ENCODE measurements at regions not wholly inside any gene's neighbourhood (a gene's known extent, or its start where the extent isn't known, plus 50 kb on each side); places are given as distances from the start of the nearest gene placed in this dataset.
"Not testable (repeated sequence)": the region's sequence is repeated elsewhere in the genome, so short reads cannot be mapped to it uniquely, and the experiment has no call there.

GRCh38 chr3:88000853-88001252, 58.0 kb downstream of the CGGBP1 start:
- no peak for DNase-seq (ENCODE audit: low spot score)

GRCh38 chr3:87997966-87998365, 60.8 kb downstream of the CGGBP1 start:
- DNase-seq (ENCODE audit: low spot score), result no peak

GRCh38 chr3:87997298-87997697, 61.5 kb downstream of the CGGBP1 start:
- DNase-seq (ENCODE audit: low spot score), result no peak

- no peak for DNase-seq (ENCODE audit: low spot score)
Observed at GRCh38 chr3:87996882-87997281, 61.9 kb downstream of the CGGBP1 start.

- no peak for DNase-seq (ENCODE audit: low spot score)
Observed at GRCh38 chr3:87993566-87993965, 65.2 kb downstream of the CGGBP1 start.

GRCh38 chr3:87987952-87988351, 70.9 kb downstream of the CGGBP1 start:
- DNase-seq (ENCODE audit: low spot score), result no peak

- no peak for DNase-seq (ENCODE audit: low spot score)
Observed at GRCh38 chr3:87982421-87982820, 76.4 kb downstream of the CGGBP1 start.

GRCh38 chr3:87979527-87979926, 79.3 kb downstream of the CGGBP1 start:
- DNase-seq (ENCODE audit: low spot score), result no peak

- no peak for DNase-seq (ENCODE audit: low spot score)
Observed at GRCh38 chr3:87977765-87978164, 81.0 kb downstream of the CGGBP1 start.

GRCh38 chr3:87975716-87976115, 83.1 kb downstream of the CGGBP1 start:
- DNase-seq (ENCODE audit: low spot score), result no peak

- no peak for DNase-seq (ENCODE audit: low spot score)
Observed at GRCh38 chr3:87973906-87974305, 84.9 kb downstream of the CGGBP1 start.

- no peak for DNase-seq (ENCODE audit: low spot score)
Observed at GRCh38 chr3:87969620-87970019, 89.2 kb downstream of the CGGBP1 start.

- DNase-seq (ENCODE audit: low spot score), result no peak
Observed at GRCh38 chr3:87968668-87969067, 90.1 kb downstream of the CGGBP1 start.

GRCh38 chr3:87958289-87958688, 100.5 kb downstream of the CGGBP1 start:
- no peak for DNase-seq (ENCODE audit: low spot score)

GRCh38 chr3:87957575-87957974, 101.2 kb downstream of the CGGBP1 start:
- no peak for DNase-seq (ENCODE audit: low spot score)

- DNase-seq (ENCODE audit: low spot score), result no peak
Observed at GRCh38 chr3:87949879-87950208, 109.0 kb downstream of the CGGBP1 start.

- no peak for DNase-seq (ENCODE audit: low spot score)
Observed at GRCh38 chr3:87949189-87949878, 109.5 kb downstream of the CGGBP1 start.

- not testable (repeated sequence) for DNase-seq (ENCODE audit: low spot score)
Observed at GRCh38 chr3:87946007-87946406, 112.8 kb downstream of the CGGBP1 start.

- not testable (repeated sequence) for DNase-seq (ENCODE audit: low spot score)
Observed at GRCh38 chr3:87942256-87942655, 116.5 kb downstream of the CGGBP1 start.

- no peak for DNase-seq (ENCODE audit: low spot score)
Observed at GRCh38 chr3:87924485-87924884, 134.3 kb downstream of the CGGBP1 start.

GRCh38 chr3:87920549-87920948, 138.3 kb downstream of the CGGBP1 start:
- DNase-seq (ENCODE audit: low spot score), result no peak

- no peak for DNase-seq (ENCODE audit: low spot score)
Observed at GRCh38 chr3:87901141-87901540, 157.7 kb downstream of the CGGBP1 start.

- DNase-seq (ENCODE audit: low spot score), result no peak
Observed at GRCh38 chr3:87900061-87900460, 158.7 kb downstream of the CGGBP1 start.

GRCh38 chr3:87898971-87899370, 159.8 kb downstream of the CGGBP1 start:
- no peak for DNase-seq (ENCODE audit: low spot score)

- no peak for DNase-seq (ENCODE audit: low spot score)
Observed at GRCh38 chr3:87895983-87896382, 162.8 kb downstream of the CGGBP1 start.
